Fibroblast of lung (primary cell): ENCODE measurements at regions not wholly inside any gene's neighbourhood (a gene's known extent, or its start where the extent isn't known, plus 50 kb on each side); places are given as distances from the start of the nearest gene placed in this dataset.

Experiments
- DNase-seq, 2 donors: peaks; one replicate each; pipeline versions ENCODE4 v3.0.0 to v3.0.0-alpha.2; 2010; ENCODE audit warnings: low read depth in 2 of 2
- H2AFZ ChIP-seq: 2 replicates; pipeline ENCODE4 v1.5.1; 2012; ENCODE audit warnings: low read length, control low read depth, inconsistent platforms
- H3K27ac ChIP-seq: 2 replicates; pipeline ENCODE4 v1.5.1; 2011; ENCODE audit warnings: low read length, control low read depth; ENCODE audit not compliant: insufficient read depth
- H3K27me3 ChIP-seq: 2 replicates; pipeline ENCODE4 v1.5.1; 2011; ENCODE audit warnings: mild to moderate bottlenecking, low read length; ENCODE audit not compliant: control insufficient read depth, insufficient read depth
- H3K36me3 ChIP-seq: 2 replicates; pipeline ENCODE4 v1.5.1; 2011; ENCODE audit warnings: low read length; ENCODE audit not compliant: control insufficient read depth, insufficient read depth
- H3K4me1 ChIP-seq: 2 replicates; pipeline ENCODE4 v1.5.1; 2011; ENCODE audit warnings: low read length; ENCODE audit not compliant: control insufficient read depth, insufficient read depth; ENCODE audit errors: extremely low read depth
- H3K4me2 ChIP-seq: 2 replicates; pipeline ENCODE4 v1.5.1; 2011; ENCODE audit warnings: low read length, control low read depth; ENCODE audit not compliant: insufficient read depth; ENCODE audit errors: extremely low read depth
- H3K4me3 ChIP-seq, 4 experiments: fragments of 200-600 bp in 1 of 4; sonication (generic) in 1 of 4; replicated peaks in 1 of 4; 2 replicates each; pipeline ENCODE4 v1.5.1; 2011 to 2016; ENCODE audit warnings: low read length in 4 of 4, low read depth in 3 of 4, mild to moderate bottlenecking in 3 of 4, control low read depth in 2 of 4, inconsistent platforms in 1 of 4, mixed read lengths in 1 of 4; ENCODE audit not compliant: insufficient read depth in 1 of 4; ENCODE audit errors: control extremely low read depth in 1 of 4
- H3K79me2 ChIP-seq: 2 replicates; pipeline ENCODE4 v1.5.1; 2012; ENCODE audit warnings: mild to moderate bottlenecking, low read length, inconsistent platforms; ENCODE audit not compliant: control insufficient read depth, insufficient read depth
- H3K9ac ChIP-seq: 2 replicates; pipeline ENCODE4 v1.5.1; 2011; ENCODE audit warnings: mild to moderate bottlenecking, low read length, control low read depth; ENCODE audit not compliant: insufficient read depth
- H3K9me3 ChIP-seq: 2 replicates; pipeline ENCODE4 v1.5.1; 2012; ENCODE audit warnings: low read depth, low read length; ENCODE audit not compliant: control insufficient read depth, insufficient read depth
- H4K20me1 ChIP-seq: 2 replicates; pipeline ENCODE4 v1.5.1; 2011; ENCODE audit warnings: low read length; ENCODE audit not compliant: control insufficient read depth, insufficient read depth; ENCODE audit errors: extremely low read depth
- CTCF ChIP-seq, 2 donors: IDR thresholded peaks in 1 of 2; conservative IDR thresholded peaks in 1 of 2; 1 replicate in 1 of 2; 2 replicates in 1 of 2; pipeline ENCODE4 v1.5.1; 2011 to 2012; ENCODE audit warnings: low read length in 2 of 2, control low read depth in 1 of 2, inconsistent platforms in 1 of 2, low read depth in 1 of 2, mild to moderate bottlenecking in 1 of 2
- EZH2 ChIP-seq: IDR thresholded peaks from 2 replicates; pipeline ENCODE4 v1.5.1; 2012; ENCODE audit warnings: low read length, control low read depth, mild to moderate bottlenecking; ENCODE audit errors: missing control alignments

- Histone ChIP-seq H3K4me2 (no peak overlapping the region), H4K20me1 (no peaks in the 10 kb centered on the region), H3K4me1 (no peaks in the 10 kb centered on the region), H3K9me3 (no peaks in the 10 kb centered on the region), H3K79me2 (no peaks in the 10 kb centered on the region), H3K36me3 (no peaks in the 10 kb centered on the region), H3K9ac (no peak overlapping the region), H3K27me3 (no peaks in the 10 kb centered on the region), H3K27ac (no peak overlapping the region), H2AFZ (no peak overlapping the region), H3K4me3 (no peak overlapping the region)
- DNase-seq: peak; percentile 2 to 81
- TF ChIP-seq EZH2 (no peak), CTCF (conservative IDR thresholded peaks at IDR 0.05 in 1 of 2, IDR thresholded peaks at IDR 0.05 in 1 of 2; ENCODE audit: low read depth in 1 of 2, low read length in 2 of 2) (no peak)
These were observed 516.9 kb downstream of the PDHA2 start for GRCh38 chr4:96356591-96357370.

GRCh38 chr4:96366632-96367031, 526.7 kb downstream of the PDHA2 start:
- no peak overlapping the region for H3K9ac ChIP-seq
- no peaks in the 10 kb centered on the region for H3K79me2 ChIP-seq
- H3K36me3 ChIP-seq: no peaks in the 10 kb centered on the region
- no peak overlapping the region for H3K4me3 ChIP-seq
- no peak overlapping the region for H3K4me2 ChIP-seq
- no peaks in the 10 kb centered on the region for H3K4me1 ChIP-seq
- H3K9me3 ChIP-seq: no peaks in the 10 kb centered on the region
- no peak overlapping the region for H2AFZ ChIP-seq
- no peaks in the 10 kb centered on the region for H3K27me3 ChIP-seq
- no peaks in the 10 kb centered on the region for H4K20me1 ChIP-seq
- TF ChIP-seq EZH2: no peak
- DNase-seq: no peak
- no peak overlapping the region for H3K27ac ChIP-seq

GRCh38 chr4:96375367-96375766, 535.5 kb downstream of the PDHA2 start:
- Histone ChIP-seq H3K4me2 (no peak overlapping the region), H3K27me3 (no peaks in the 10 kb centered on the region), H3K9ac (no peak overlapping the region), H3K27ac (no peak overlapping the region), H3K9me3 (no peaks in the 10 kb centered on the region), H4K20me1 (no peaks in the 10 kb centered on the region), H2AFZ (no peak overlapping the region), H3K4me3 (no peak overlapping the region), H3K36me3 (no peaks in the 10 kb centered on the region), H3K79me2 (no peaks in the 10 kb centered on the region), H3K4me1 (no peaks in the 10 kb centered on the region)
- no peak for DNase-seq
- no peak for TF ChIP-seq CTCF (conservative IDR thresholded peaks at IDR 0.05 in 1 of 2, IDR thresholded peaks at IDR 0.05 in 1 of 2; ENCODE audit: low read depth in 1 of 2, low read length in 2 of 2)
- no peak for TF ChIP-seq EZH2
